AG10803 (cell line): ENCODE measurements at regions not wholly inside any gene's neighbourhood (a gene's known extent, or its start where the extent isn't known, plus 50 kb on each side); places are given as distances from the start of the nearest gene placed in this dataset.

Experiments
- DNase-seq: peaks from one replicate; pipeline ENCODE4 v3.0.0; 2010; ENCODE audit warnings: low read depth
- H3K4me3 ChIP-seq: 2 replicates; pipeline ENCODE4 v1.5.1; 2011; ENCODE audit warnings: mild to moderate bottlenecking, low read length, control low read depth
- TF ChIP-seq, protein P1 (sequence below): conservative IDR thresholded peaks from 2 replicates; pipeline ENCODE4 v1.5.1; 2011; ENCODE audit warnings: mild to moderate bottlenecking, low read length, control low read depth, inconsistent platforms

DNA sequence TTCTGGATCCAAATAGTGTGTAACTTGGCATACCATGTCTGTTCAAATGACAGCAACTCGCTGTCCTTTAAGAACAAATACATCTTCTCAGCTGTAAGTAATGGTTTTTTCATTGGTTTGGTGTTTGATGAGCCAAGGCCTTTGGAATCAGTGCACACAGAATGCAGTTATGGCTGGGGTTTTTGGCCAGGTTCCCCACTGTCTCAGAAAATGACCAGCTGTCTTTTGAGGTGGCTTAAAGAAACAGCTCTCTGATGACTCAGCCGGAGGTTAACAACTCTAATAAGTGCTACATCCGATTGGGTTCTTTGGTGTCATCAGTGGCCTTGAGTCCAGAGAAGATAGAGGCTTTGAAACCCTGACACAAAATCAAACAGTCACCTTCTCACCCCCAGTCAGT is 688.4 kb downstream of the REEP3 start:
- no peak overlapping the region for H3K4me3 ChIP-seq
- no peak for DNase-seq
- TF ChIP-seq, protein P1, sequence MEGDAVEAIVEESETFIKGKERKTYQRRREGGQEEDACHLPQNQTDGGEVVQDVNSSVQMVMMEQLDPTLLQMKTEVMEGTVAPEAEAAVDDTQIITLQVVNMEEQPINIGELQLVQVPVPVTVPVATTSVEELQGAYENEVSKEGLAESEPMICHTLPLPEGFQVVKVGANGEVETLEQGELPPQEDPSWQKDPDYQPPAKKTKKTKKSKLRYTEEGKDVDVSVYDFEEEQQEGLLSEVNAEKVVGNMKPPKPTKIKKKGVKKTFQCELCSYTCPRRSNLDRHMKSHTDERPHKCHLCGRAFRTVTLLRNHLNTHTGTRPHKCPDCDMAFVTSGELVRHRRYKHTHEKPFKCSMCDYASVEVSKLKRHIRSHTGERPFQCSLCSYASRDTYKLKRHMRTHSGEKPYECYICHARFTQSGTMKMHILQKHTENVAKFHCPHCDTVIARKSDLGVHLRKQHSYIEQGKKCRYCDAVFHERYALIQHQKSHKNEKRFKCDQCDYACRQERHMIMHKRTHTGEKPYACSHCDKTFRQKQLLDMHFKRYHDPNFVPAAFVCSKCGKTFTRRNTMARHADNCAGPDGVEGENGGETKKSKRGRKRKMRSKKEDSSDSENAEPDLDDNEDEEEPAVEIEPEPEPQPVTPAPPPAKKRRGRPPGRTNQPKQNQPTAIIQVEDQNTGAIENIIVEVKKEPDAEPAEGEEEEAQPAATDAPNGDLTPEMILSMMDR, result no peak

DNA sequence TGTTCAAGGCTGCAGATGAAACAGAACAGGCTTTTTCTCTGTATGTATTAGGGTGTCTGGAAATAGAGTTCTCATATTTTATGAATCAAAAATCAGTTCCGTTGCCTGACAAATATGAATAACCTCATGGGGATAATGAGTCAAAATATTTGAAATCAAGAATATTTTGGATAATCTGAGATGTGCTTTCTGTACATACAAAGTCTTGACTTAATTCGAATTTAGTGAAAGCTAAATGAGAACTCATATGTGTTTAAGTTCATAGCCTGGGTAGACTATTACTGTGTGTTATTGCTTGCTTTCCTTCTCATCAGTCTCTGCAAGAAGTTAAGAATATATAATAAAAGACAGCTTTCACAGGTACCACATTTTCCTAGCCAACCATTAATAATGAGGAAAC is 689.0 kb downstream of the REEP3 start:
- no peak overlapping the region for H3K4me3 ChIP-seq
- TF ChIP-seq, protein P1, result no peak

DNA sequence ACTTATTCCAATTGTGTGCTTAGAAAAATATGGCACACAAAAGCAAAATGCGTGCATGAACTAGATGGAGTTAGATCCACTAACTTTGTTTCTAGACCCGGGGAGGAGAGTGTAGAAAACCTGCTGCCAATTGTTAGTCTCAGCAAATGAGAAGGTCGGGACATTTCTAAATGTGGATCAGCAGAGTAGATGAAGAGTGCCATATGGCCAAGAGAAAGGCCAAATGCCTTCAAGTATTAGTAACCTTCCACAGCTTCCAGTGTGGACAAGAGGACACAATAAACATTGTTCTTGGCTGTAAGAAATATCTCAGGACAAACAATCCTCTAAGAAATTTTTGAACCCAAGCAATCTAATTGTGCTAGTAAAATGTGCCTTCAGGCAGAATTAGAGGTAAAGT is 690.3 kb downstream of the REEP3 start:
- TF ChIP-seq, protein P1, result no peak
- no peak overlapping the region for H3K4me3 ChIP-seq
- DNase-seq, result no peak

More for the DNA sequence above, 689.0 kb downstream of the REEP3 start:
- DNase-seq, result no peak

DNA sequence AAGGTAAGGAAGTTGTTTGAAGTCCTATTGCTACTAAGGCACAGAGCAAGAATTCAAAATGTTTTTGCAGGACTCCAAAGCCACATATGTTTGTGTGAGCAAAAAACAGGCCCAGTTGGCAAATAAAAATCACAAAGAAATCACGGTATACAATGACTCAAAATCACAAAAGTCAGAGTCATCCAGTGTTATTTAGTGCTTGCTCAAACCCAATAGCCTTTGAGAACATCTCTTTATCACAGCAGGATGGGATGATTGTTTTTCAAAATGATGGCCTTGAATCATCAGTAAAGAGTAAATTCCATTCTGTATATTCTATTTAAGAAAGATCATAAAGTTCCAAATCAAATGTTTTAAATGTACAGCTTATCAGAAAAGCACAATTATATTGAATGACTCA is 693.9 kb downstream of the REEP3 start:
- DNase-seq, result no peak
- TF ChIP-seq, protein P1, result no peak
- H3K4me3 ChIP-seq, result no peak overlapping the region

DNA sequence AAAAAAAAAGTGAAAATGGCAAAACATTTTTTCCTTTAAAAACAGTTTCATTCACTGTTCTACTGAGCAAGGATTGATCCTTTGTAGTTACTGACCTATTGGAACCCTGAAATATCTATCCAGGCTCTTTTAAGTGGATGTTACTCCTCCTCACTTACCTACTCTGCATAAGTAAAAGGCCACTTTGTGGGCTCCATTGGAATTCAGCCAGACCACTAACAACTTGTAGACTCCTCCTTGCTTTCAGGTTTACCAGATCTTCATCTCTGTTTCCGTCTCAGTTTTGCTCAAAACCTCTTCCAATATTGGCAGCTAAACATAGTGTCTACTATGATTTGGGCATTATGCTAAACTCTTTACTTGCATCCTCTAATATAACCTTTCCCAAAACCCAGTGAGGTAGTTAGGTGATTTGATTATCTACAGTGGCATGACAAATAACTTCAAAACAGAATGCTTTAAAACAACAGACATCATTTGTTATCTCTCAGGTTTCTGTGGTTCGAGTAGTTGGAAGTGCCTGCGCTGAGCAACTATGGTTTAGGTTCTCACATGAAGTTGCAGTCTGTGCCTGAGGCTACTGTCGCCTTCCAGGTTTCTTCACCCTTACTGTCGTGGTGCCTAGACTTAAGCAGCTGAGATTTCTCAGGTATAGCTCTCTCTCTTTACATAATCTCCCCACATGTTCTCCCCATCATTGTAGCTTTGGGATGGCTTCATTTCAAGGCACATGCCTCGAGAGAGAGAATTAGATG is 698.2 kb downstream of the REEP3 start:
- TF ChIP-seq, protein P1, result no peak
- no peak for DNase-seq

DNA sequence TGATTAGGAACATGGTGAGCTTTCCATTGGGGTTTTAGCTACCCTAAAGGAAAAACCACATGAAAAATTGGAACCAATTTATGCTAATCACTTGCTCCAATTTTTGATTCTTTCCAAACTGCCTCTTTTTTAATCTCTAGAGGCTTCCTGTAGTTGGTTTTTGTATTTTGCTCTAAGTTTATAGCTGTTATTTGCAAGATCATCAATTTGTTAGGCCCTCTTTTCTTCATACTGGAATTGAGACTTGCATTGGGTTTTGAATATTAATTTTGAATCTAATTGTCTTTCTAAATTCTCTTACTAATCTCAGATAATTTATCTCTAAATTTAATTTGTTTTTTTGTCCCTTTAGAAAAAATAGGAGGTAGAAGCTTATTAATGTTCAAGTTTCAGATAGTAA is 713.3 kb downstream of the REEP3 start:
- H3K4me3 ChIP-seq, result no peak overlapping the region
- no peak for DNase-seq
- TF ChIP-seq, protein P1, result no peak

More for the DNA sequence above, 698.2 kb downstream of the REEP3 start:
- H3K4me3 ChIP-seq, result no peak overlapping the region

DNA sequence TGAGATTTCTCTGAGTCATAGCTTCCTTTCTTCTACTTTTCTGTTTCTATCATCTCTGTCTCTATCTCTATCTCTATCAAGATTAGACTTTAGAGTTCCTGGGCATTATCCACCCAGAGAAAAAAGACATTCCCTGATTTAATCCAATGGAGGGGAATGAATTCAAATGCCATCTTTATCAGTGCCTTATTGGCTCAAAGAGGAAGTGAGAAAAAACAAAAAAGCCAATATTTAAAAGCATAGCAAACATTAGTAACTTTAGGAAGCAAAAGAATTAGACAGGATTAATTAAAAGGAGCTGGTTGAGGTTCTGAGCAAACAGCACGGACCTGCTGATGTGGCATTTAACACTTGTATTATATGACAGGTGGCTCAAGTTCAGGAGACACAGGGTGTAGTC is 736.5 kb downstream of the REEP3 start:
- no peak overlapping the region for H3K4me3 ChIP-seq
- no peak for DNase-seq
- TF ChIP-seq, protein P1, result no peak
